ENCODE measurements at regions not wholly inside any gene's neighbourhood (a gene's known extent, or its start where the extent isn't known, plus 50 kb on each side); places are given as distances from the start of the nearest gene placed in this dataset.
A peak's percentile ranks its signal among the peaks of the same experiment; 100 is the strongest.

DNA sequence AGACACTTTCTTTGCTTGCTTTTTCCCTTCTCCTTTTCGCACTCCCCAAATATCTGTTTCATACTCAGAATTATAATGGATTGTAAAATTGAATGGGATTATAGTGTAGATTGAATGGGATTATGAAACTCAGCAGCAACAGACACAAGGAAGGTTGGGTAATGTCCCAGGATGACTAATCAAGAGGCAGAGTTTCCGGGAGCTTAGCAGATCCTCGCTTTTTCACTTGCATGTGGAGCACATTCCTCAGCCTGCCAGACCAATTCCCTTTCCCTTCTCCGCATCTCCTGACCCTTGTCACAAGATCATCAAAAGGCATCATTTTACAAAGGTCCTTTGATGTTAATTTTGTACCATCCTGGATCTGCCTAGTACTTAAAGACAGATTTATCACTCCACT lies 55.1 kb upstream of the SLC1A1 start:
- Histone ChIP-seq H3K9me3 (no peaks in the 10 kb centered on the region), H3K27ac (no peak overlapping the region), H3K4me1 (no peaks in the 10 kb centered on the region), H3K4me3 (no peak overlapping the region), H3K36me3 (no peaks in the 10 kb centered on the region), H3K27me3 (no peaks in the 10 kb centered on the region)
- DNase-seq (ENCODE audit: low spot score in 2 of 2): no peak
- TF ChIP-seq POLR2A (IDR thresholded peaks at IDR 0.05) (no peak), POLR2AphosphoS5 (IDR thresholded peaks at IDR 0.05) (no peak)
- TF ChIP-seq, protein P1, sequence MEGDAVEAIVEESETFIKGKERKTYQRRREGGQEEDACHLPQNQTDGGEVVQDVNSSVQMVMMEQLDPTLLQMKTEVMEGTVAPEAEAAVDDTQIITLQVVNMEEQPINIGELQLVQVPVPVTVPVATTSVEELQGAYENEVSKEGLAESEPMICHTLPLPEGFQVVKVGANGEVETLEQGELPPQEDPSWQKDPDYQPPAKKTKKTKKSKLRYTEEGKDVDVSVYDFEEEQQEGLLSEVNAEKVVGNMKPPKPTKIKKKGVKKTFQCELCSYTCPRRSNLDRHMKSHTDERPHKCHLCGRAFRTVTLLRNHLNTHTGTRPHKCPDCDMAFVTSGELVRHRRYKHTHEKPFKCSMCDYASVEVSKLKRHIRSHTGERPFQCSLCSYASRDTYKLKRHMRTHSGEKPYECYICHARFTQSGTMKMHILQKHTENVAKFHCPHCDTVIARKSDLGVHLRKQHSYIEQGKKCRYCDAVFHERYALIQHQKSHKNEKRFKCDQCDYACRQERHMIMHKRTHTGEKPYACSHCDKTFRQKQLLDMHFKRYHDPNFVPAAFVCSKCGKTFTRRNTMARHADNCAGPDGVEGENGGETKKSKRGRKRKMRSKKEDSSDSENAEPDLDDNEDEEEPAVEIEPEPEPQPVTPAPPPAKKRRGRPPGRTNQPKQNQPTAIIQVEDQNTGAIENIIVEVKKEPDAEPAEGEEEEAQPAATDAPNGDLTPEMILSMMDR (IDR thresholded peaks at IDR 0.05): no peak
- intact Hi-C loops (cut with DNase I; ENCODE audit: low total_unique reads): no loop called here

DNA sequence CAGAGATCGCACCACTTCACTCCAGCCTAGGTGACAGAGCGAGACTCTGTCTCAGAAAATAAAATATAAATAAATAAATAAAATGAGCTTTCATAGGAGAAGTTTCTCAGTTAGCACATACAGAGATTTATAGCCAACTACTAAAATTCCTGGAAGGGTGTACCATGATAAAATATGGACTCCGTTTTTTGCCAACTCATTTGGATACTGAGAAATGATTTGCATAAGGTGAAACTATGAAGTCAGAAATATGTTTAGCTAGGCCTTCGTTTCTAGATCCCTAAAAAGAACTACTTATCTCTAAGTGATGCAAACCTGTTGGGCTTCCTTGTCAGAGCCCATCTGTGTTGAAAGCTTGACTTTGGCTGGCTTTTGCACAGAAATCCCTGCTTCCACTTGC lies 56.9 kb upstream of the SLC1A1 start:
- H3K4me3 ChIP-seq: no peak overlapping the region
- H3K27ac ChIP-seq: no peak overlapping the region
- no peak for TF ChIP-seq POLR2A (IDR thresholded peaks at IDR 0.05)
- no peak for TF ChIP-seq POLR2AphosphoS5 (IDR thresholded peaks at IDR 0.05)
- TF ChIP-seq, protein P1 (IDR thresholded peaks at IDR 0.05): no peak
- H3K36me3 ChIP-seq: no peaks in the 10 kb centered on the region
- no peaks in the 10 kb centered on the region for H3K9me3 ChIP-seq
- H3K27me3 ChIP-seq: no peaks in the 10 kb centered on the region
- DNase-seq (ENCODE audit: low spot score in 2 of 2): no peak
- no peaks in the 10 kb centered on the region for H3K4me1 ChIP-seq
- intact Hi-C loops (cut with DNase I; ENCODE audit: low total_unique reads): no loop called here

DNA sequence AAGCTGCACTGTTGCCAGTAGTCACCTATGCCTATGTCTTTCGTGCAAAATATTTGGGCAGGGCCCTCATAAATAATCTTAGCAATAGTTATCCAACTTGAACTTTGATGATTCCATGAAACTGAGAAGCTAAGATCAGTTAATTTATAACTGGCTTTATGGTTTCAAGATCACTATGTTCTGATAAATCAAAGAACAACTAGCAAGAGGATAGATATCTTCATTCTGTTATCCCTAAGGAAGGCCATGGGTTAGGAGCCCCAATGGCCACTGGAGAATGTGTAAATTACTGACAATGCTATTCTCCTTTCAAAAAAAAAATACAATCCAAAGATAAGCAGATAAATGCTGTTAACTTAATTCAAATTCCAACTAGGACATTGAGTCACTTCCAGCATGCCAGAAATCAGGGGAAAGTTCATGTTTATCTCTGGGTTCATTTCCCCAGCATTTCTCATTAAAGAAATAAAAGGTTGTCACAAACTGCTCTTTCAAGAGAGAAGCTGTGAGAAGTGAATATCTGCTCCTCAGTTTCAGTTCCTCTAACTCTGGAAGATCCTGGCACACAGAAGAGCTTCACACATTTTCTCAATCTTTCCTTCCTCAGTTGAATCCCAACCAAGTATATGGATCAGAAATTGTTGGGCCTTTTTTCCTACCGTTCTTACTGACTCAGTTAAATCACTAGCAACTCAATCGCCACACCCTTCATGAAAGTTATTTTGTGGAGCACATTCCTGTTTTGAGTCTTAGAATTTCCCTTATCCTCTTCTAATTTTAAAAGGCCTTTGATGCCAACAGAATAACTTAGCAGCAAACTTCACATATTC lies 59.6 kb upstream of the SLC1A1 start:
- TF ChIP-seq, protein P1 (IDR thresholded peaks at IDR 0.05): no peak
- H3K27ac ChIP-seq: peak overlapping the region in 1 of 2 donors; percentile 55
- no peaks in the 10 kb centered on the region for H3K36me3 ChIP-seq
- no peaks in the 10 kb centered on the region for H3K4me1 ChIP-seq
- no peaks in the 10 kb centered on the region for H3K9me3 ChIP-seq
- no peak for DNase-seq (ENCODE audit: low spot score in 2 of 2)
- no peaks in the 10 kb centered on the region for H3K27me3 ChIP-seq
- intact Hi-C loops (cut with DNase I; ENCODE audit: low total_unique reads): no loop called here
- no peak overlapping the region for H3K4me3 ChIP-seq

DNA sequence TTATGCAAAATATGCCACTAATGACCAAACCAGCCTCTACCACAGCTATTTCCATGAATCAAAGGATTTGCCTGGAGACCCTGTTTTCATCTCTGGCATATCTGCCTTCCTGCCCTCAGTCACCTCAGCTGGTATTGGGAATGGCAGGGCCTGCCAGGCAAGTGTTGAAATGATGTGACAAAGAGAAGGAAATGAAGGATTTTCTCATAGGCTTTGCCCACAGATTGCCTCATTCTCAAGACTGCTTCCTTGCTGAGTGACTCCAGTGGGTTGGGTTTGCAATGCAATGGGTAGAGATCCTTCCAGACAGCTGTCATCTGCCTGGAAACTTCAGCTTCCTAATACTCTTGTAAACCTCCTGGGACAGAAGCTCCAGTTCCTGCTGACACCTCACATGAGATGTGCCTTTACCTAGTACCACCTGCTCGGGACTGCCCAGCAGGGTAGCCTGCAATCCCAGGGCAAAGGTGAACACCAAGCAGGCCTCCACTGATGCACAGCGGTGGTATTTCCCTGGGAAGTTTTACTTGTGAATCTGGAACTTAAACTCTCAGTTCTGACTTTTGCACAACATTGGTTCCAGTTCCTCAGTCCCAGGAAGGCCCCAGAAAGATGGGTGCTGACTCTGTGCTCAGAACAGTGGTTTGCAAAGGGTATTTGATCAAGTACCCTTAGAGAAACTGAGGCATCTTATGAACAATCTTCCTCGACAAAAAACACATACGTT lies 64.8 kb upstream of the SLC1A1 start:
- intact Hi-C loops (cut with DNase I; ENCODE audit: low total_unique reads): no loop called here
- H3K4me3 ChIP-seq: no peak overlapping the region

More for the DNA sequence above, 64.8 kb upstream of the SLC1A1 start:
- no peaks in the 10 kb centered on the region for H3K27me3 ChIP-seq
- TF ChIP-seq, protein P1 (IDR thresholded peaks at IDR 0.05): no peak
- TF ChIP-seq POLR2A (IDR thresholded peaks at IDR 0.05) (no peak), POLR2AphosphoS5 (IDR thresholded peaks at IDR 0.05) (no peak)
- H3K9me3 ChIP-seq: no peaks in the 10 kb centered on the region
- no peak overlapping the region for H3K27ac ChIP-seq
- H3K4me1 ChIP-seq: no peaks in the 10 kb centered on the region
- H3K36me3 ChIP-seq: no peaks in the 10 kb centered on the region
- no peak for DNase-seq (ENCODE audit: low spot score in 2 of 2)
